H7 (cell line): ENCODE measurements at regions not wholly inside any gene's neighbourhood (a gene's known extent, or its start where the extent isn't known, plus 50 kb on each side); places are given as distances from the start of the nearest gene placed in this dataset.
"Not testable (repeated sequence)": the region's sequence is repeated elsewhere in the genome, so short reads cannot be mapped to it uniquely, and the experiment has no call there.

ENCODE experiments used
- DNase-seq: peaks from one replicate; pipeline ENCODE4 v3.0.0; 2012
- H3K27me3 ChIP-seq: 2 replicates; pipeline ENCODE4 v1.6.0; 2011; ENCODE audit warnings: mild to moderate bottlenecking, low read length; ENCODE audit not compliant: control insufficient read depth, insufficient read depth
- H3K36me3 ChIP-seq: replicated peaks from 2 replicates; pipeline ENCODE4 v1.5.1; 2011; ENCODE audit warnings: low read length; ENCODE audit not compliant: control insufficient read depth, insufficient read depth
- H3K4me3 ChIP-seq: 2 replicates; pipeline ENCODE4 v1.5.1; 2011; ENCODE audit warnings: low read depth, mild to moderate bottlenecking, control low read depth, low read length, moderate library complexity; ENCODE audit not compliant: insufficient read depth

DNA sequence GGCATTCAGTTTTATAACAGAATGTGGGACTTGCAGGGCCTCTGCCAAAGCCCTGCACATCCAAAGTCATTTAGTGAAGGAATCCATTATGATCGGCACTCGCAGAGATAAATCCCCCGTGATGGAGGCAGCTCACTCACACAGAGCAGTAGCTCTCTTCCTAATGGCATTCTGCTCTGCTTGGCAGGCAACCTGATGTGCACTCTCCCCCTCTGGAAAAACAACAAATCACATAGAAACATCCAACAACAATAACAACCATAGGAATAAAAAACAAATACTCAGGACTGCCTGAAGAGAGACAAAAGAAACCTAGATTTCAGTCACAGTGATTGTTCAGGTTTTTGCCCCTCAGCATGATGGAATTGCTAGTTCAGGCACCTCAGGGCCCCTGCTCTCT lies 59.7 kb downstream of the NAA11 start:
- H3K27me3 ChIP-seq = no peaks in the 10 kb centered on the region
- DNase-seq = no peak
- H3K36me3 ChIP-seq = no peaks in the 10 kb centered on the region
- no peak overlapping the region for H3K4me3 ChIP-seq

DNA sequence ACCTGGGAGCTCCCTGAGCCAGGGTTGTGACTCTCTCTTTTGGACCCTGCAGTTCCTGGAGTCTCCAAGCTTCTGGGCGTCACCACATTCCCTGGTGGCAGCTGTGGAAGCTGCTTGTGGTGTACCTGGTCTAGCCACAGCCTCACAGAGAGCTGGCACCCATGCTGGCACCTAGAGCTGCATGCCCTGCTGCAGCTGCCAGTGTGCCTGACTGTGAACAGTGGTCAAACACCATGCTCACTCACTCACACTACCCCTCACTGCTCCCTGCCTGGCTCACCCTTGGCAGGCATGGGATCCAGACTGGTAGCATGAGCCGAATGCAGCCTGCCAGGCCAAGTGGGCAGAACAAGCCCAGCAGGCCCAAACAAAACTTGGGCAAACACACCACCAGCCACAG lies 66.6 kb downstream of the NAA11 start:
- Histone ChIP-seq H3K36me3 (no peaks in the 10 kb centered on the region), H3K4me3 (no peak overlapping the region), H3K27me3 (no peaks in the 10 kb centered on the region)
- DNase-seq = no peak

DNA sequence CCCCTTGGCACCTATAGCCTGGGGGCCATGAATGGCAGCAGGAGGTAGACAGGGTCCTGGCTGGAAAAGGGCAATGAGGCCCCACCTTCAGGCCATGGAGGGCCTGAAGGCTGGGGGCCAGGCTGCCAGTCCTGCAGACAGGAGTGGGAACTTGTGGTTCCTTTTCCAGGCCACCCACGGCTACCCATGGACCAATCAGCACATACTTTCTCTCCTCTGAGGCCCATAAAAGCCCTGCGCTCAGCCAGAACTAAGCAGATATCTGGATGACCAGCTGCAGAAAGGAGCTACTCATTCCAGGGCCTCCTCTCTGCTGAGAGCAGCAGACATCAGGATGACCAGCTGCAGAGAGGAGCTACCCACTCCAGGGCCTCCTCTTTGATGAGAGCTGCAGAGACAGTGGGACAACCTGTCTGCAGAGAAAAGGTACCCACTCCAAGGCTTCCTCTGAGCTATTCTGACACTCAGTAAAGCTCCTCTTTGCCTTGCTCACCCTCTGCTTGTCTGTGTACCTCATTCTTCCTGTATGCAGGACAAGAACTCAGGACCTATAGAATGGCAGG lies 67.2 kb downstream of the NAA11 start:
- DNase-seq = no peak
- no peaks in the 10 kb centered on the region for H3K36me3 ChIP-seq
- H3K27me3 ChIP-seq = no peaks in the 10 kb centered on the region
- no peak overlapping the region for H3K4me3 ChIP-seq

DNA sequence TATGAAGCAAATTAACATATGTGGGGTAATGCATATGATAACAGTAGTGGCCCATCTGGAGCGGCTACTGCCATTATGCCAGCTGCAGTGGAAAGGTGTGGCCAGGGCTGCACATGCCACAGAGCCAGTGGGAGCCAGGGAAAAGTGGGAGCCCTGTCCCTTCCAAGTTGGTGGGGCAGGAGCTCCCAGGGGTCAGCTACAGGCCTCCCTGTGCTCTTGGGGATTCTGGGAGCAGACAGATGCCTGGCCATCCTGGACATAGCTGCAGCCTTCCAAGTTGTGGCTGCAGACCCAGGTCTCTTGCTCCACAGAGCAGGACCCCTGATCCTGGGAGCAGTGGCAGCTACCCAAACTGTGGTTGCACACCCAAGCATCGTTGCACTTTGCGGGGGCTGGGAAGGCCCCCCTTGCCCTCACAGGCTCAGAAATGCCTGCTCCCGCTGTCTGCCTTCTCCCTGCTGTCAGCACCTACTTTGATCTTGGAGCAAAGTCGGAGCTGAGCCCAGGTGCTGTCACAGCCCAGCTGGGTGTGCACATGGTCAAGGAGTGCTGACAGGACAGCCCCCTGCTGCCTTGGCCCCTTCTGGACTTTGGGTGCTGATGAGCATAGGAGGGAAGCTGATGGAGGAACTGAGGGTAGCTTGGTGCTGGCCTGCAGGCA lies 67.8 kb downstream of the NAA11 start:
- H3K4me3 ChIP-seq = no peak overlapping the region
- no peak for DNase-seq
- no peaks in the 10 kb centered on the region for H3K36me3 ChIP-seq
- H3K27me3 ChIP-seq = no peaks in the 10 kb centered on the region

DNA sequence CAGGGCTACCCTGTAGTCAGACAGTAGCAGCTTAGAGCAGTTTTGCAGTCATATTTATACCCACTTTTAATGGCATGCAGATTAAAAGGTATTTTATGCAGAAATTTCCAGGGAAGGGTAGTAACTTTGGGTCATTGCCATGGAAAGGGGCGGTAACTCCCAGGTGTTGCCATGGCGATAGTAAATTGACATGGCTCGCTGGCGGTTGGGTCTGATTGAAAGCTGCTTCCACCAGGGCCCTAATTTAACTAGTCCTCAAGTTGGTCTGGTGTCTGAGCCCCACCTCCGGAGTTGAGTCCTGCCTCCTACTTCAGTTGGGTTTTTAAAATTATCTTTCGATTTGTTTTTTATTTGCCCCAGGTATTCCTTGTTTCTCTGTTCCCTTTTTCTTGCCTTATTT lies 70.1 kb downstream of the NAA11 start:
- Histone ChIP-seq H3K4me3 (no peak overlapping the region), H3K36me3 (no peaks in the 10 kb centered on the region), H3K27me3 (no peaks in the 10 kb centered on the region)
- DNase-seq = peak; percentile 45

DNA sequence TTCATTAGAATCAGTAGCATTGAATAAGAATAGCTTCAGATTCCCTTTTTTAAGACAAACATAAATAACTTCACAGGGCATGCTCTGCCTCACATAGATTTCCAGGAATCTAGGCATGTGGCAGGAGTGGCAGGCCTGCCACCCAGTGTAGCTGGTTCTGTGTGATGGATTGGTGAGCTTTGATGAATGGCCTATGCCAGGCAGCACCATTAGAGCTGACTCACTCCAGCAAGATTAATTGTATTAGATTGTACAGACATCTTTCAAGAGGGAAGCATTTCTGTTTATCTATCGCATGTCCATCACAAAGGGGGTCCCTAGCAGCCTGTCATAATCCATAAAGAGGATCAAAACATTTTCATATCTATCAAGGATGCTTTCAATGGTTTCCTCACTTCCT lies 71.9 kb downstream of the NAA11 start:
- H3K4me3 ChIP-seq = no peak overlapping the region
- H3K36me3 ChIP-seq = no peaks in the 10 kb centered on the region
- no peaks in the 10 kb centered on the region for H3K27me3 ChIP-seq
- DNase-seq = no peak

DNA sequence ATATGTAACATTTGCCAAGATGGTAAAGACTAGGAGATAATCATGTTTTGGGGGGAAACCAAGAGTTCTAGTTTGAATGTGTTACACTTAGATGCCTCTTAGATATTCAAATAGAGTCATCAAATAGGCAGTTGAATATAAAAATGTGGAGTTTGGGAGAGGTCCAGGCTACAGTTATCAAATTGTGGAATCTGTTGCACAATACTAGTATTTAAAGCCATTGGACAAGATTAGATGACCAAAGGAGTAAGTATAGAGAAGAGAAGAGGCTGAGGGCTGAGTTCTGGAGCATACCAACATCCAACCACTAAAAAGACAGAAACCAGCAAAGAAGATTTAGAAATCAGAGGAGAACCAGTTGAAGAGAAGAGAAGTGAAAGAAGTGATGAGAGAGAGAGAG lies 72.7 kb downstream of the NAA11 start:
- DNase-seq = no peak
- no peak overlapping the region for H3K4me3 ChIP-seq
- no peaks in the 10 kb centered on the region for H3K27me3 ChIP-seq
- no peaks in the 10 kb centered on the region for H3K36me3 ChIP-seq

DNA sequence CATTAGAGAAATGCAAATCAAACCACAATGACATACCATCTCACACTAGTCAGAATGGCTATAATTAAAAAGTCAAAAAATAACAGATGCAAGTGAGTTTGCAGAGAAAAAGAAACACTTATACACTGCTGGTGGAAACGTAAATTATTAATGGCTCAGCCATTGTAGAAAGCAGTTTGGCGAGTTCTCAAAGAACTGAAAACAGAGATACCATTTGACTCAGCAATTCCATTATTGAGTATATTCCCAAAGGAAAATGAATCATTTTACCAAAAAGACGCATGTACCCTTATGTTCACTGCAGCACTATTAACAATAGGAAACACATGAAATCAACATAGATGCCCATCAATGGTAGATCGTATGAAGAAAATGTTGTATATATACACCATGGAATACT lies 75.0 kb downstream of the NAA11 start:
- Histone ChIP-seq H3K27me3 (no peaks in the 10 kb centered on the region), H3K36me3 (no peaks in the 10 kb centered on the region), H3K4me3 (no peak overlapping the region)
- no peak for DNase-seq

DNA sequence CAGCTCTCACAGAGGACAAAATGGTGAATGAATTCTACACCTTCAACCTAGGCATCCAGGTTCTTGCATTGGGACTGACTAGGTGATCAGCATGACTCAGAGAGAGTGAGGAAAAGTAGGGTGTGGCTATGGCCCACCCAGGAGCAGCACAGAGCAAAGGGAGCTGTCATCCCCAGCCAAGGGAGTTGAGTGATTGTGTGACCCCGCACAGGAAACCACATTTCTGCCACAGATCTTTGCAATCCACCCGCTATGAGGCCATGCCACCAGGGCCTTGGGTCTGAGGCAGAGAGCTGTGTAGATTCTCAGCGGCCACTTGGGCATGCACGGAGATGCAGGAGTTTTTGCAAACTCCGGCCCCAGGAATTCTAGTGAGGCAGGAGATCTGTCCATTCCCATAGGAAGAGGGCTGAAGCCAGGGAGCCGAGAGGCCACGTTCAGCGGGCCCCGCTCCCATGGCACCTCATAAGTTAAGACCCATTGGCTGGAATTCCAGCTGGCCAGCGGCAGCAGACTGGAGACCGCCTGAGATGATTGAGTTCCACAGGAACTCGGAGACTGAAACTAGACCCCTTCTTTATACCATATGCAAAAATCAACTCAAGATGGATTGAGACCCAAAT lies 75.9 kb downstream of the NAA11 start:
- Histone ChIP-seq H3K36me3 (no peaks in the 10 kb centered on the region), H3K4me3 (no peak overlapping the region), H3K27me3 (no peaks in the 10 kb centered on the region)
- DNase-seq = no peak

DNA sequence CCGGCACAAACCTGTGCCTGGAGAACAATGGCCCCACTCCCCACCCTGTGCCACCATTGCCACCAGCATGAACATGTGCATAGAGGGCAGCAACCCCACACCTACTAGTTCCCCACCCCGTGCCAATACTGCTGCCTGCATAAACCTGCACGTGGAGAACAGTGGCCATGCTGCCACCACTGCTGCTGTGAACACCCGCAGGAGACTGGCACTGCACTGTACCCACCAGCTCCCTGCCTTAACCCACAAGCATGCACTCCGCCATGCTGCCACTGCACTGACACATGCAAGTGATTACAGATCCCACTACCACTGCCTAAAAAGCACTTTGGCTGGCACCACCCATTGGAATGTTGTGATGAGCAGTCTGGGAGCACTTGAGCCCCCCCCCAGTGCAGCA lies 77.3 kb downstream of the NAA11 start:
- H3K4me3 ChIP-seq = no peak overlapping the region
- DNase-seq = no peak

DNA sequence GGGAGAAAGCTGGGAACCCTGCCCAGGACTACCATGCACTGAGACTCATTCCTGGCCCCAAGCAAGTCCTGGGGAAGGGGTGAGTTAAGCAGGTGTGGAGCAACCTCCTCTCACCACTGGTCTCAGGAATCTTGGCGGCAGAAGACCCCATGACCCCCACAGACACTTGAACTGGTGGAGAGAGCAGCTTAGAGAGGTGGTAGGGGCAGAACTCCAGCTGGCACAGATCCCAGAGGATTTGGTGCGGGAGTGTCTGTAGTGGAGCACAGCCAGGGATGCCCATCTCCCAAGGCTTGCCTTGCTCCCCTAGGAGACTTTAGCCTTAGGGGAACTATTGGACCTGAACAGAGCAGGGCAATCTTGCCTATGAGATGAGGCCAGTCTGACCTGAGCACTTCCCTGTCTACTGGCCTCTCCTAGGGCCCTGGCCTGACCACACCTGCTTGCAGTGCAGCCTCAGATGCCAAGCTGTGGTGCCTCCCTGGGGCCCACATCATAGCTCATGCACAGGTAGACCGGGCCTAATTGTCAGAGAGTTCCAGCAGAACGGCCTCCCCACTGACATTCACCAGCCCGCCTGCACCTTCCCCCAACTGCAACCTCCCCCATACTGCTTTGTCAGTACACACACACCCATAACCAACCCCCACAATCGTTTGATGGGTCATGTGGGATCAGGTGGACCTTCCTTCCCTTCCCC lies 78.0 kb downstream of the NAA11 start:
- DNase-seq = no peak
- no peak overlapping the region for H3K4me3 ChIP-seq
- no peaks in the 10 kb centered on the region for H3K36me3 ChIP-seq
- H3K27me3 ChIP-seq = no peaks in the 10 kb centered on the region

More for the DNA sequence above, 77.3 kb downstream of the NAA11 start:
- no peaks in the 10 kb centered on the region for H3K27me3 ChIP-seq
- H3K36me3 ChIP-seq = no peaks in the 10 kb centered on the region

DNA sequence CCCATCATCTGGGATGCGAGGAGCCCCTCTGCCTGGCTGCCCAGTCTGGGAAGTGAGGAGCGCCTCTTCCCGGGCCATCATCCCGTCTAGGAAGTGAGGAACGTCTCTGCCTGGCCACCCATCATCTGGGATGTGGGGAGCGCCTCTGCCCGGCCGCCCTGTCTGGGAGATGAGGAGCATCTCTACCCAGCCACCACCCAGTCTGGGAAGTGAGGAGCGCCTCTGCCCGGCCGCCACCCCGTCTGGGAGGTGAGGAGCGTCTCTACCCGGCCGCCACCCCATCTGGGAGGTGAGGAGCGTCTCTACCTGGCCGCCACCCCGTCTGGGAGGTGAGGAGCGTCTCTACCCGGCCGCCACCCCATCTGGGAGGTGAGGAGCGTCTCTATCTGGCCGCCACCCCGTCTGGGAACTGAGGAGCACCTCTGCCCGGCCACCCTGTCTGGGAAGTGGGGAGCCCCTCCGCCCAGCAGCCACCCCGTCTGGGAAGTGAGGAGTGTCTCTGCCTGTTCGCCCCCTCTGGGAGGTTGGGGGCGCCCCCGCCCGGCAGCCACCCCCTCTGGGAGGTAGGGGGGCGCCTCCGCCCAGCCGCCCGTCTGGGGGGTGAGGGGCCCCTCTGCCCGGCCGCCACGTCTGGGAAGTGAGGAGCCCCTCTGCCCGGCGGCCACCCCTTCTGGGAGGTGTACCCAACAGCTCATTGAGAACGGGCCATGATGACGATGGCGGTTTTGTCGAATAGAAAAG lies 80.5 kb downstream of the NAA11 start:
- H3K36me3 ChIP-seq, H3K4me3 ChIP-seq, H3K27me3 ChIP-seq, DNase-seq: not testable (repeated sequence)

DNA sequence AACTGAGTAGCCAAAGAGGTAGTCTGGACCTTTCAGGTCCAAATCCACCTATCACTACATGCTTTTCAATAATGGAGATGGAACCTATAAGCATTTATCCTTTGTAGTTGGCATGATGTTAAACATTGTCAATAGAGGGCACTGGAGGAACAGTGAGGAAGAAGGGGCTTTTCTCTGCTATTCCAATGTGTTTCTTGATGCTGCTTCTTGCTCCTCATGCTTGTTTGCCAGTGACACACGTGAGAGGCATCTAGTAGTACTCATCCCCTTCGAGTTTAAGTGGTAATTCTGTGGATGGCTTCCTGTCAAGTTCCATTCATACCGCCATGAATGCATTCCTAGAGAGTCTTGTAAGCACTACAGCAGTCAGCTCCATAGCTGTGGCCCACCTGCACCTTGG lies 84.0 kb downstream of the NAA11 start:
- Histone ChIP-seq H3K4me3 (no peak overlapping the region), H3K36me3 (no peaks in the 10 kb centered on the region), H3K27me3 (no peaks in the 10 kb centered on the region)
- peak; percentile 25 for DNase-seq

DNA sequence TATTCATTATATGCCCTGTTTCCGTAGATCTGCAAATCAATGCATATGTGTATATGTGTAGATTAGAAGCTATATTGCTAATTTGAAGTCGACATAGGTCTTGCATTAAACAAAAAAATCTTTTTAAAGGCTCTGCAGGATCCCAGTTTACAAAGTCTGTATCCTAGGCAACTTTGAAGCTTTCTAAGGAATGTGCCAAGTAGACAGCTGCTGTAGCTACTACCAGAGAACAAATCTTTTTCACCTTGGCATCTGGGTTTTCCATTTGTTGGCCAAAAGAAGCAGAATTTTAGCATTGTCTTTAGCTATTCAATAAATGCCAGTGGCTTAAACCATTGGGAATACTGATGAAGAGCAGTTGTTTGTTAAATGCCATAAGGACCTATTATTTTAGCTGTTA lies 88.0 kb downstream of the NAA11 start:
- no peaks in the 10 kb centered on the region for H3K36me3 ChIP-seq
- H3K4me3 ChIP-seq = no peak overlapping the region
- no peak for DNase-seq
- no peaks in the 10 kb centered on the region for H3K27me3 ChIP-seq
